PFSK-1 (cell line): ENCODE measurements at regions not wholly inside any gene's neighbourhood (a gene's known extent, or its start where the extent isn't known, plus 50 kb on each side); places are given as distances from the start of the nearest gene placed in this dataset.

Source experiments
- FOXP2 ChIP-seq: optimal IDR thresholded peaks from 2 replicates; pipeline ENCODE3; 2011; ENCODE audit warnings: borderline replicate concordance, control low read depth, inconsistent platforms; ENCODE audit not compliant: insufficient read depth; ENCODE audit errors: extremely low read length, extremely low read depth
- POLR2AphosphoS5 ChIP-seq: IDR thresholded peaks from 2 replicates; pipeline ENCODE4 v1.6.1; 2012; ENCODE audit warnings: low read depth, mild to moderate bottlenecking, control low read depth, low read length, moderate library complexity
- REST ChIP-seq, 2 experiments: IDR thresholded peaks; 2 replicates each; pipeline versions ENCODE4 v1.6.1 to v1.8.0; 2011 to 2012; ENCODE audit warnings: low read depth in 2 of 2, low read length in 2 of 2, control low read depth in 1 of 2, inconsistent platforms in 1 of 2, mild to moderate bottlenecking in 1 of 2, moderate library complexity in 1 of 2; ENCODE audit not compliant: insufficient read depth in 1 of 2
- SIN3A ChIP-seq: IDR thresholded peaks from 2 replicates; pipeline ENCODE4 v1.6.1; 2012; ENCODE audit warnings: mild to moderate bottlenecking, low read length, moderate library complexity, borderline replicate concordance; ENCODE audit not compliant: insufficient read depth
- TAF1 ChIP-seq: IDR thresholded peaks from 2 replicates; pipeline ENCODE4 v1.6.1; 2012; ENCODE audit warnings: low read length, control low read depth, borderline replicate concordance; ENCODE audit not compliant: insufficient read depth

GRCh38 chr6:141211845-141212244 lies 920.9 kb upstream of the GJE1 start:
- no peak for TF ChIP-seq REST (IDR thresholded peaks at IDR 0.05; ENCODE audit: insufficient read depth in 1 of 2, low read depth in 2 of 2, low read length in 2 of 2)
- no peak for TF ChIP-seq TAF1
- TF ChIP-seq FOXP2 = no peak

GRCh38 chr6:141210901-141211300 lies 921.8 kb upstream of the GJE1 start:
- no peak for TF ChIP-seq SIN3A
- no peak for TF ChIP-seq REST (IDR thresholded peaks at IDR 0.05; ENCODE audit: insufficient read depth in 1 of 2, low read depth in 2 of 2, low read length in 2 of 2)

- TF ChIP-seq REST (IDR thresholded peaks at IDR 0.05; ENCODE audit: insufficient read depth in 1 of 2, low read depth in 2 of 2, low read length in 2 of 2) = no peak
- no peak for TF ChIP-seq TAF1
- TF ChIP-seq FOXP2 = no peak
- TF ChIP-seq SIN3A = no peak
- TF ChIP-seq POLR2AphosphoS5 = no peak
Observed at GRCh38 chr6:141209890-141210289, 922.8 kb upstream of the GJE1 start.

GRCh38 chr6:141208101-141208500 lies 924.6 kb upstream of the GJE1 start:
- TF ChIP-seq POLR2AphosphoS5 (no peak), TAF1 (no peak), SIN3A (no peak), FOXP2 (no peak), REST (IDR thresholded peaks at IDR 0.05; ENCODE audit: insufficient read depth in 1 of 2, low read depth in 2 of 2, low read length in 2 of 2) (no peak)

- no peak for TF ChIP-seq TAF1
- TF ChIP-seq POLR2AphosphoS5 = no peak
- TF ChIP-seq REST (IDR thresholded peaks at IDR 0.05; ENCODE audit: insufficient read depth in 1 of 2, low read depth in 2 of 2, low read length in 2 of 2) = no peak
- TF ChIP-seq FOXP2 = no peak
- TF ChIP-seq SIN3A = no peak
Observed at GRCh38 chr6:141203902-141204575, 928.7 kb upstream of the GJE1 start.
